HG03108 (cell line): ENCODE measurements at regions not wholly inside any gene's neighbourhood (a gene's known extent, or its start where the extent isn't known, plus 50 kb on each side); places are given as distances from the start of the nearest gene placed in this dataset.

Experiments used
- ATAC-seq: cut with Tn5 transposase; IDR thresholded peaks from one replicate; pipeline ENCODE4 v1.9.1; 2021; ENCODE audit warnings: moderate library complexity; ENCODE audit not compliant: unreplicated experiment

DNA sequence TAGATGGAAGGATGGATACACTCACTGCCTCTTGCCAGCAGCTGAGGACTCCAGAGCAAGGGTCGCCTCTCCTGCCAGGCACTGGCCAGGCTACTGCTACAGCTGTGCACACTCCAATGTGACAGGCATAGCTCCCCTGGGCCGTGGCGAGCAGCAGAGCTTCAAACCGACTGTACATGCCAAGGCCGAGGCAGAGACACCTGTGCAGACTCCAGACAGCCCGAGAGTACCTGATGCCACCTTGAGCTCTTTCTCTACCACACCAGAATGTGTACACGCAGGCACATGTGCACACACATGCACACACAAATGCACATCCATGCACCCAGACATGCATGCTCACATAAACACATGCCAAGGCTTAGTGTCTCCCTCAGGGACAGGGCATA lies 508.3 kb upstream of the MYT1L start:
- no peak for ATAC-seq

DNA sequence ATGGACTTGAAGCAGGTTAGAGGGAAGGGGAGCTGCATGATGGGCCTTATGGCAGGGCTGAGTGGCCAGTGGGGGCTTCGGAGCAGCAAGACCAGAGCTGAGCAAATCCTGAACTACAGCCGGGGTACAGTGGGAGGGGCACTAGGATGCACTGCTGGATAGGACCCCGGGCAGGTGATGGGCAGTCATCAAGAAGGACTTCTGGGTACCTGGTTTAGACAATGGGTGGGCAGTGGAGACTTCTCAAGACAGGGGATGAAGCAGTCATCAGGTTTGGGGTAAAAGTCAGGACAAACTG lies 507.4 kb upstream of the MYT1L start:
- no peak for ATAC-seq

DNA sequence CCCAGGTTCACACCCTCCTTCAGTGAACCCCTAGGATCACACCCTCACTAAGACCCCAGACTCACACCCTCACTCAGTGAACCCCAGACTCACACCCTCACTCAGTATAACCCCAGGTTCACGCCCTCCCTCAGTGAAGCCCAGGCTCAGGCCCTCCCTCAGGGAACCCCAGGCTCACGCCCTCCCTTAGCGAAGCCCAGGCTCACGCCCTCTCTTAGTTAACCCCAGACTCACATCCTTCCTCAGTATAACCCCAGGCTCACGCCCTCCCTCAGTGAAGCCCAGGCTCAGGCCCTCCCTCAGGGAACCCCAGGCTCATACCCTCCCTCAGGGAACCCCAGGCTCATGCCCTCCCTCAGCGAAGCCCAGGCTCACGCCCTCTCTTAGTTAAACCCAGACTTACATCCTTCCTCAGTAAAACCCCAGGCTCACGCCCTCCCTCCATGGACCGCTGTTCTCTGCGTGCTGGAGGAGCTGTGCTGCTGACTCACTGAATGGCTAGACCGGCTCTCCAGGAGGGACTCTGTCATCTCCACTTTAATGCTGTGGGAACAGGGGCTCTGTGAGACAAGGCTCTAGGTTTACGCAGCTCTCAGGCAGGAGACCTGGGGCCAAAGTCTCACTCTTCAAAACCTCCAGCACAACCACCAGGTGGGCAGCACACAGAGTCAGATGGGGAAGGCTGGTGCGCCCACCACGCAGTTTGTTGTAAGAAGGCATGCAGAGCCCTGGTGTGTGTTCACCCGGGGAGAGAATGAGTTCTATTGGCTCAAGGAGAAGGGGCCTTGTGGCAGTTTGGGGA lies 506.9 kb upstream of the MYT1L start:
- ATAC-seq: no peak

DNA sequence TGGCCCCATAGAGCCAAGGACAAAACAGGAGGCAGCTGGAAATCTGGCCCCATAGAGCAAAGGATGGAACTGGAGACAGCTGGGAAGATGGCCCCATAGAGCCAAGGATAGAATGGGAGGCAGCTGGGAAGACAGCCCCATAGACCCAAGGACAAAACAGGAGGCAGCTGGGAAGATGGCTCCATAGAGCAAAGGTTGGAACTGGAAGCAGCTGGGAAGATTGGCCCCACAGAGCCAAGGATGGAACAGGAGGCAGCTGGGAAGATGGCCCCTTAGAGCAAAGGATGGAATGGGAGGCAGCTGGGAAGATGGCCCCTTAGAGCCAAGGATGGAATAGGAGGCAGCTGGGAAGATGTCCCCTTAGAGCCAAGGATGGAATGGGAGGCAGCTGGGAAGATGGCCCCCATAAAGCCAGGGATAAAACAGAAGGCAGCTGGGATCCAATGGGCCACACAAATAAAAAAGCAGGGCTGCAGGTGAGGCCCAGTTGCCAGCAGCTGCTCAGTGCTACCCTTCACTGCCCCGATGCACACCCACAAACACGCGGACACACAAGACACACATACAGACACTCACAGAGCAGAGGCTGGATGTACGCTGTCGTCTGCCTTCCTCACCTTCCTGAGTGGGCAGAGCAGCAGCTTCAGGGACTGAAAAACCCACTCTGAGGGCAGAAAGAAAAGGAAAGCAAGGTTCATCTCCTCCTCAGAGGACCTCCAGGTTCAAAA lies 505.4 kb upstream of the MYT1L start:
- no peak for ATAC-seq

DNA sequence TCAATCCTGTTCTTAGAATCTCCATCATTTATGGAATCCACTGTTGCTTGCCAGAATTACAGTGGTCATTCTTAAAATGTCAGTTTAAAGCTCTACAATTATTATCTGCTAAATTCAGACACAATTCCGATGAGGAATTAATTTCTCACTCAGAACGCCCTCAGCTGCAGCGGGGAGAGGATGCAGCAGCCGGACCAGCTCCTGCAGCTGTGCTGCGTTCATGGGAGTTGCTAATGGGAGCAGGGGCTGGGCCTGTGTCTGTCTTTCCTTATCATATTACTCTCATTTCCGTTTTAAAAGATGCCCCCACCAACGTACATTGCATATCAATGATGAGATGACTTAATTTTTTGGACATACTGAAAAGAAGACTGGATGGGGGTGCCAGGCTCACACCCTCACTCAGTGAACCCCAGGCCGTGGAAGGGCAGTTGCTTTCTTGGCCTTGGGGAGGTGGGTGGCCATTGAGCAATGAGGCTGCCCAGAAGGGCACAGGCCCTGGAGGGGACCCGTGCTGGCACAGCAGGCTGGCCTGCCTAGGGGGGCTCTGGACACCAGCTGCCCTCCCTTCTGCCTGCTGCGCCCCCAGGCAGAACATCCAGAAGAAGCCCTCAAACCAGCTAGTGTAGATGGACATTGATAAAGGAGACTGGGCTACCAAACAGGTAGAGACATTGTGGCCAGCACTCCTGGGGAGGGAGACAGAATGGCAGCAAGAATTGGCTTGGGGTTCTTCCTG lies 503.6 kb upstream of the MYT1L start:
- no peak for ATAC-seq

DNA sequence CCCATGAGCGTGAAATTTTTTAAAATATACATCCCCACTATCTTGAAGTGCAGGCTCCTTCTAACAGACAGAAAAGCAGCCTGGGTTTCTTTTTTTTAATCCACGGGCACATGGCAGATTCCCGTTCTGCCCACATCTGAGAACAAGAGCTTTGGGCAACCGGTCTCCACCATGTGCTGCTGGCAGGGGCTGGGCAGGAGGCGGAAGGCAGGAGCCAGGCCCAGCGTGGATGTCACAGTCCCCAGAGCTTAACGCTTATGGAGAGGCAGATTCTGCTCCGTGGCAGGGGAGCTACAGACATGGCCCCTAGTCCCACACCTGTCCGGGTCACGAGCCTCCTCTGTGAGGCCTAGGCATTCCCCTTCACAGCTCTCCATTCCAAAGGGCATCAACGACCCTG lies 503.0 kb upstream of the MYT1L start:
- ATAC-seq: no peak

DNA sequence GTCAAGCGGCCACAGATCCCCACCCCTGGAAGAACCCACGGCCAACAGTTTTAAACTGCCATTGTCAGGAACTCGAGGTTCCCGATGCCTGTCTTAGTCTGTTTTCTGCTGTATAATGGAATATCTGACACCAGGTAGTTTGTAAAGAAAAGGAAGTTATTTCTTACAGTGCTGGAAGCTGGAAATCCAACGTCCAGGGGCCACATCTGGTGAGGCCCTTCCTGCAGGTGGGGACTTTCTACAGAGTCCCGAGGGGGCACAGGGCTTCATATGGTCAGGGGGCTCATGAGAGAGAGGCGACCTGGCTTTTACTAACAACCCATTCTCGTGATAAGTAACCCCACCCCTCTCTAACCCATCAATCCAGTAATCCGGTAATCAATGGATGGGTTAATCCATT lies 501.6 kb upstream of the MYT1L start:
- no peak for ATAC-seq

DNA sequence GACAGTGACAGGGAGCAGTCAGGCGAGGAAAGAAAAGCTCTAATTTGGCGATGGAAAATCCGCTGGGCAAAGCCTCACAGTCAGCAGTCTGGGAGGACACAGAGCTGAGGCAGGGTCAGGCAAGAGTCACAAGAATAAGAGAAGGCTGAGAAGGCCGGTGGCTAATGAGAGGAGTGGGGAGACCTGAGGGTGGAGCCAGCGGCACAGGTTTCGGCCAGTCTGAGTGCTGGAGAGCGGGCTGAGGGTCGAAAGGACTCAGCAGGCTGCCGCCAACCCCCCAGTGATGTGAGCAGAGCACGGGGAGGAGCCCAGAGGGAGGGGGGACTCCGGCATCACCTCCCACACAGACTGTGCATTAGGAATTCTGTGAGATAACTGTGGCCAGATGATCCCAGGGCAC lies 500.6 kb upstream of the MYT1L start:
- no peak for ATAC-seq

DNA sequence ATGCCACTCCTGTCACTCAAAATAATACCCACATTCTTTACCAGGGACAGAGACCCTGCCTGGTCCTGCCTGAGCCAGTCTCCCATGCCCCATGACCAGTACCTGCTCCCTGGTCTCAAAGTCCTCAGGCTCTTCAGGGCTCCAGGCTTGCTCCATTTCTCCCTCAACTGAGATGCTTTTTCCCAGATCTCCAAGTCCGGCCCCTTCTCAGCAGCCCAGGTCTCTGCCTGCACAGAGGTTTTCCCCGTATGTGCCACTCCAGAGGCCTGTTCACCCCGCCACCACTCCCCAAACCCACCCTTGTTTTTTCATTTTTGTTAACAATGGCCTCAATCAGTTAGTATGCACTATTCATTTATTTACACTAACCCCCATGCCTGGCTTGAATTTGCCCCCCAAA lies 499.5 kb upstream of the MYT1L start:
- no peak for ATAC-seq

DNA sequence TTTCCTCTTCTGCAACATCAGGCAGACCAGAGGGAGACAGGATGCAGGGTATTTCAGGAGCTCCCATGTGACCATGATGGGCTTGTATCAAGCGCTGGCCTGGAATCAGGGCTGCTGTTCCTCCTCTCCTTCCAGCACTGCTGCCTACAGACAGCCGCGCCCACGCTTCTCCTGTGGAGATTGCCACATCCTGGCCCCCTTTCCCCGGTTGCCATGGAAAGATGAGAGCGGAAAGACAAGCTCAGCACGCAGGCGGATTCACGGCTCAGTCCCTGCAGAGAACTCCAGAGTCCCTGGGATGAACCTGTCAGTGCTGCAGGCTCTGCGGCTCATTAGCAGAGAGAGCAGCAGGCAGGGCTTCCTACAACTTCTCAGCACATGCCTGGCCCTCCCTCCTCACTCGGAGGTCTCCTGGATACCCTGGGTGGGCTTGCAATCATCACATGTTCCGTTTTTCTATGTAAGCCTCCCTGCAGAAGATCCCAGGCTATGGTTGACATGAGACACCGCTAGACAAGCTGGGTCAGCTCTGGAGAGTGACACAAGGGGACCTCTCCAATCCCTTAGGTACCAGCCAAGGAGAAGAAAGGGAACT lies 497.8 kb upstream of the MYT1L start:
- ATAC-seq: no peak

DNA sequence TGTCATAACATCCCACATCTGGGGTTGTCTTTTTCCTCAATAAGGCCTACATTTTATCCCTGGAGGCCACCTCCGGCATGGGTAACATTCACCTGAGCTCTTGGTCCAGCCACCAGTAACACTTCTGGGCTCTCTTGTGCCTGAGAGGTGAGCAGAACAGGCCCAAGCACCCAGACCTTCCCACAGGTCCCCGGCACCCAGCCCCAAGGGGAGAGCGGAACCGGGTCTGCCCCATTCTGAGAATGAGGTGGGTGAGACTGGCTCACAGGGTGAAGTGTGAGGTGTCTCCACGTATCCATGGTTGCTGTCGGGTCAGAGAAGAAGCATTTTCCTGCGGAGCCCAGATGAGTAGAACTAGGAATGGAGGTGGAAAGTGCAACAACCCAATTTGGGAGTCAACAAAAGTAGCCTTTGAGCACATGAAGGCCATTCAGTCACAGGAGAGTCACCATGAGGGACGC lies 496.7 kb upstream of the MYT1L start:
- no peak for ATAC-seq

DNA sequence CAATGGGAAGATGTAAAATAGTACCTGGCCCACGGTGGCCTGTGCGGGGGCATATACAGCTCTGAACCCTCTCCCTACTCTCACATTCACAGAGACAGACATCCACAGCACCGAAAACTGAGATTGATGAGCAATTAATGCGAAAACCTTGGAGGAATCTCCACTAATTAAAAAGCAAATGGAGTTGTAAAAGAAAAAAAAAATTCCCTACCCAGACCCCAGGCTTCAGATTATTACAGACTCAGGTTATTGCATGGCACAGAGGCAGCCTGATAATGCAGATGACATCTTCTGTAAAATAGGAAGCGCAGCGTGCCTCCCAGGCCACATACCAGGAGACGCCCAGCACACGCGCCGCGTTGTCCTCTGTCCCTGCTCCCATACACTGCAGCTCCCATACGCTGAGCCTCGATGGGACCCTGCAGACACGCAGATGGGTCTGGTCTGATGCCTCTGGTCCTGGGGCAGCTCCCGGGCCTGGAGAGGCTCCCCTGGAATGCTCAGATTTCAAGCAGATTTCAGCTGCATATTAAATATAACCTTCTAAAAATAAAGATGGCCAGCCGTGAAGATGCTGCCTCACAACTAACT lies 496.1 kb upstream of the MYT1L start:
- ATAC-seq: no peak

DNA sequence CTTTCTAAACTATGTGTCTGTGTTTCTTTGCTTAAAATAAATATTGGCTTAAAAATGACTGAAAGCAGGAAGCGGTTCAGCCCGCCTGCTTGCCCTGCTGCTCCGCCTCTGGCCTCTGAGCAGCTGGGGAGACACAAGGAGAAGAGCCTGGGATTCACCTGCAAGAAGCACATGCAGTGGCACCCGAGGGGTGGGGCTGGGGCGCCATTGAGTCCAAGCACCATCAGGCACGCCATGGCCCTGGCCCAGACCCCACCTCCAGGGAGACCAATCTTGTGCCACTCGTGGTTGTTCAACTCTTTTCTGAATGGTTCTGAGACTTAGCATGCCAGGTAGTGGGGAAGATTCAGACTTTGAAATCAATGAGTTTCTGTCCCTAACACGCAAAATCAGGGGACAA lies 495.5 kb upstream of the MYT1L start:
- ATAC-seq: no peak

DNA sequence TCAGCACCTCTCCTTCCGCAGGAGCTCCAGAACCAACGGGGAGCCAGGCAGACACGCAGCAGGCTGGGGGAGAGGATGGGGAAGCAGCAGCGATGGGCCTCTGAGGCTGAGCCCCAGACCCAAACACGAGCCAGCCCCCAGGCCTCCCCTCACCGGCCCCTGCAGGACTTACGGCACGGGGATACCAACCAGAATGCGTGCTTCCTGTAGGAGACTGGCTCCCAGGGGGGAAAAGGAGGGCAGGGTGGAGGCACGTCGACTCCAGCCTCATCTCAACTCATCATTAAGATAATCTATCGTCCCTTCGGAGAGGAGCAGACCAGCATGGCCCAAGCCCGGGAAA lies 495.1 kb upstream of the MYT1L start:
- ATAC-seq: no peak

DNA sequence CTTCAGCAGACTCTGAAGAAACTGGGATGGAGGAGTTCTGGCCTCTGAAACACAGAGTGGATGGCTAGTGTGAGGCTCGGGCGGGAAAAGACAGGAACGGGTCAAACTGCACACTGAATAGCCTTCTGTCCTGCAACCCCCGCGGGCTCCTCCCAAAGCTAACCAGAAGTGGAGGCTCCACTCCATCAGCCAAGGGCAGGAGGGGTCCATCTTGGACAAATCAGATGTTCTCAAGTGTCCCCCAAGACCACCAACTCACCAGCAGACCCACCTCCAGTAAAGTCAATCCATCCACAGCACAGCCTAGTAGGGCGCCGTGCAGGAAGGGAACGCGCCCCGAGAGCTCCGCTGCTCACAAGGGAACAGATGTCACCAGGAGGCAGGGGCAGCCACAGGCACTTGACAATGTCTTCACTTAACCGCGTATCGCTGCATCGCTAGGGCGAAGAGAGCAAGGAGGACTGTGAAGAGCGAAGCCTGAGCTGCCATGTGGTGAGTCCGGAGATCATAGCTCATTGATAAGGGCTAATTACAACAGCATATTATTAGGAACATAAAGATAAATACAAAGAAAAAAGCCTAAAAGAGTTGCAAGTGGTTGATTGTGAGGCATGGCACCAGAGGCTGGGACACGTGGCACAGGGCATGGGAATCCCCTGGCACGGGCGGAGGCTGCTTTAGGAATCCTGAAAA lies 494.6 kb upstream of the MYT1L start:
- ATAC-seq: no peak

DNA sequence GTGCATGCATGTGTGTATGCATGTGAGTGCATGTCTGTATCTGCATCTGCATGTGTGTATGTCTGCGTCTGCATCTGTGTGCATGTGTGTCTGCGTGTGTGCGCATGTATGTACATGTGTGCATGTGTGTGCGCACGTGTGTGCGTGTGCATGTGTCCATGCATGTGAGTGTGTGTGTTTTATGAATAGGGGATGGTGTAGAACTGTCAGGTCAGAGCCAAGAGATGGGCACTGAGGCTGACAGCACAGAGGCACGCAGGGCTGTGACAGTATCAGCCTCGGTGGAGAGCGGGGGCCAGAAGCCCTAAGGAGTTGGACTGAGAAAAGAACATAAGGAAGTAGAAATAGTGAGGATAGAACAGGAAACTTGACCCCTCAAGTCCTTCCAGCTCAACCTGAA lies 494.0 kb upstream of the MYT1L start:
- ATAC-seq: no peak

DNA sequence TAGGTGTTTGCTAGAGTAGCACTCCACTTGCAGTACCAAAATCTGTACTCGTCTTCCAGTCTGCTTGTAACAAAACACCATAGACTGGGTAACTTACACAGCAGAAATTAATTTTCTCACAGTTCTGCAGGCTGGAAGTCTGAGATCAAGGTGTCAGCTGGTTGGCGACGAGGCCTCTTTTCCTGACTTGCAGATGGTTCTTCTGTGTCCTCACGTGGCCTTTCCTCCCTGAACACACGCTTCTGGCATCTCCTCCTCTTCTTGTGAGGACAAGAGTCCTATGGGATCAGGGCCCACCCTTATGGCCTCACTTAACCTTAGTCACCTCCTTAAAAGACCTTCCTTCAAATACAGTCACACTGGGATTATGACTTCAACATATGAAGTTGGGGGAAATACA lies 493.5 kb upstream of the MYT1L start:
- ATAC-seq: no peak

DNA sequence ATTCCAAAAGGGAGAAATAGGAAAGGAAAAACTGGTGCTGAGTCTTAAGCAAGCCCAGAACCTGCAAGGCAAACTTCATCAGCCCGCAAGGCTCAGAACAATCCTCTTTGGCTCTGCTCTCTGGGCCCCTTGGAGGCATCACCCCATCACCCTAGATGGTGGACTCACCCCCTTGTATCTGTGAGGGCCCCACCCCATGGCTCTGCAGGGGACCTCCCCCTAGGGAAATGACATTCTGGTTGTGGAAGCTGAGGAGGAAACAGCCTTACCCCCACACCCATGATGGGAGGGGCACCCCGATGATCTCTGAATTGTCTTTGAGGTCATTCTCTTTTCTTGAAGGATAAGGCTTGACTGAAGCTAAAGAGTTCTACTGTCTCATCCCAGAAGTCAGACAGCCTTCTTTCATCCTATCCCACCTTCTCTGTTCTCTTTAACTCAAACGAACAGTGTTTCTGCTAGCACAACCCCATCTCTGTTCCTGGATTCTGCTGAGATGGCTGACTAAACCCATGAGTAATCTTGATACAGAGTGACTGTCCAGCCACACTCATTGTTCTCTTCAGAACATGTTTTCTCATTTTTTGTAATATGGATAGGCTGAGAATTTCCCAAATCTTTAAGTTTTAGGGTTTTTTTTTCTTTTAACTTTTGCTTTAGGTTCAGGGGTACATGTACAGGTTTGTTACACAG lies 492.1 kb upstream of the MYT1L start:
- no peak for ATAC-seq

DNA sequence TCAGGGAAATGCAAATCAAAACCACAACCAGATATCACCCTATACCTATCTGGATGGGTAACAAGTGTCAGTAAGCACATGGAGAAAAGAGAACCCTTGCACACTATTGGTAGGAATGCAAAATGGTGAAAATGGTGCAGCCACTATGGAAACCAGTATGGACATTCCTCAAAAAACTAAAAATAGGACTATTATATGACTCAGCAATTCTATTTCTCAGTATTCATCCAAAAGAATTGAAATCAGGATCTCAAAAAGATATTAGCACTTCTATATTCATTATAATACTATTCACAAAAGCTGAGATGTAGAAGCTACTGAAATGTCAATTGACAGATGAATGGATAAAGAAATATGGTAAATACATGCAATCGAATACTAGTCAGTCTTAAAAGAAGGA lies 491.1 kb upstream of the MYT1L start:
- no peak for ATAC-seq

DNA sequence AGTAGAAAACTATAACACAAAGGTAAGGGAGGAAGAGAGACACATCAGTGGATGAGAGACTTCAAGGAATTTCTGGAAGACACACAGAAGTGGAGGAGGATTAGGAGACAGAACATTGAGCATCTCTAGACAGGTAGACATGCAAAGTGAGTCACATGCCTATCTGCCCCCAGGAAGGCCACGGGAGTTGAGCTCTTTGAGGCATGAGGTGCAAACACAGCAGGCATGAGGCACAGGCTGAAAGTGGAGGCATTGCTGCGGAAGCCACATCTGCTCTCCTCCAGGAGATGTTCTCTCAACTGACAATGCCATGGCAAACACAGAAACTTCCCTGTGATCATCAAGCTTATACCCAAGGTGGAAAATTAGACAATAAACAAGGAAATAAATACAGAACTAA lies 481.6 kb upstream of the MYT1L start:
- ATAC-seq: no peak
